HG03571 (cell line): ENCODE measurements at regions not wholly inside any gene's neighbourhood (a gene's known extent, or its start where the extent isn't known, plus 50 kb on each side); places are given as distances from the start of the nearest gene placed in this dataset.

Experiments
- ATAC-seq: cut with Tn5 transposase; IDR thresholded peaks from one replicate; pipeline ENCODE4 v1.9.1; 2021; ENCODE audit not compliant: unreplicated experiment

GRCh38 chr2:153197402-153198386, 280.9 kb downstream of the RPRM start:
- ATAC-seq: no peak

- ATAC-seq: no peak
Measured at GRCh38 chr2:153196378-153197058, 282.0 kb downstream of the RPRM start.

GRCh38 chr2:153195342-153195741, 283.2 kb downstream of the RPRM start:
- no peak for ATAC-seq

- no peak for ATAC-seq
Measured at GRCh38 chr2:153189091-153189888, 289.3 kb downstream of the RPRM start.

GRCh38 chr2:153179808-153180207, 298.8 kb downstream of the RPRM start:
- ATAC-seq: no peak

- ATAC-seq: no peak
Measured at GRCh38 chr2:153169609-153170008, 309.0 kb downstream of the RPRM start.

GRCh38 chr2:153165021-153165420, 313.5 kb downstream of the RPRM start:
- ATAC-seq: no peak

GRCh38 chr2:153163055-153163454, 315.5 kb downstream of the RPRM start:
- ATAC-seq: peak; percentile 59

- ATAC-seq: no peak
Measured at GRCh38 chr2:153156743-153157142, 321.8 kb downstream of the RPRM start.

GRCh38 chr2:153152036-153152435, 326.5 kb downstream of the RPRM start:
- ATAC-seq: no peak

GRCh38 chr2:153145470-153145978, 333.0 kb downstream of the RPRM start:
- ATAC-seq: no peak

GRCh38 chr2:153143540-153143939, 335.0 kb downstream of the RPRM start:
- ATAC-seq: no peak

GRCh38 chr2:153140498-153140897, 338.1 kb downstream of the RPRM start:
- no peak for ATAC-seq

- no peak for ATAC-seq
Measured at GRCh38 chr2:153138651-153139375, 339.7 kb downstream of the RPRM start.

- ATAC-seq: no peak
Measured at GRCh38 chr2:153136216-153136615, 342.3 kb downstream of the RPRM start.

GRCh38 chr2:153134725-153135124, 343.8 kb downstream of the RPRM start:
- no peak for ATAC-seq

- ATAC-seq: no peak
Measured at GRCh38 chr2:153133716-153134115, 344.8 kb downstream of the RPRM start.

- no peak for ATAC-seq
Measured at GRCh38 chr2:153132418-153132817, 346.1 kb downstream of the RPRM start.

GRCh38 chr2:153115141-153115540, 363.4 kb downstream of the RPRM start:
- no peak for ATAC-seq

GRCh38 chr2:153110486-153110885, 368.1 kb downstream of the RPRM start:
- no peak for ATAC-seq
